ENCODE measurements at regions not wholly inside any gene's neighbourhood (a gene's known extent, or its start where the extent isn't known, plus 50 kb on each side); places are given as distances from the start of the nearest gene placed in this dataset.

DNA sequence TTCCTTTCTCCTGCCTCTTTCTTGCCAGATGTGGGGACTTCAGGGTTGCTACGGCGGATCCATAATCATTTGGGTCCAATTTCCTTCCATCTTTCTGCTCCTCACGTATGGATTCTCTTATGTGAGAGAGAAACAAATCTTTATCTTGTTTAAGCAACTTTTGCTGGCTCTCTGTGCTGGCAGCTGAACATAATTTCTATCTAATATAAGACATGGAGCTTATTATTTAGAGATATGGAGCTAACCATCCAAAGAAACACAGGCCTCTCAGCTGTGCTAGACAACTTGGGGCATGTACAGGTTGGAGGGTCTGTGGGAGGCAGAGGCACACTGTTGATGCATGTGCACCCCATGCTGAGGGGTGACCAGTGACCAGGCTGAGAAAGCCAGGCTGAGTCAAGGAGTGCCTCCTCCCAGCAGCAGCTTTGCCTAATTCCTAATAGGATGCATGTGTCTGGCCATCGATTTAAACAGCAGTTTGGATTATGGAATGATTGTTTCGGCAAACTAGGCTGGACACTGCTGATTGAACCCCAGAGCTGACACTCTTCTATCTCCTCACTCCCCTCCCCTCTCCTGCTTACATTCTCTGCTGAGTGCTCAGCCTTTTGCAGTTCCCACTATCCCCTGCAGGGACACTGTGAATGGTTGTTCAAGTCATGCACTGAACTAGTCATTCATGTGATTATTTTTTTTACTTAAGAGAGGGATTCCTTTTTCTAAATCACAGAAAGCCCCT, 195.8 kb downstream of the ERCC6L2 start:
- TF ChIP-seq, protein P1, sequence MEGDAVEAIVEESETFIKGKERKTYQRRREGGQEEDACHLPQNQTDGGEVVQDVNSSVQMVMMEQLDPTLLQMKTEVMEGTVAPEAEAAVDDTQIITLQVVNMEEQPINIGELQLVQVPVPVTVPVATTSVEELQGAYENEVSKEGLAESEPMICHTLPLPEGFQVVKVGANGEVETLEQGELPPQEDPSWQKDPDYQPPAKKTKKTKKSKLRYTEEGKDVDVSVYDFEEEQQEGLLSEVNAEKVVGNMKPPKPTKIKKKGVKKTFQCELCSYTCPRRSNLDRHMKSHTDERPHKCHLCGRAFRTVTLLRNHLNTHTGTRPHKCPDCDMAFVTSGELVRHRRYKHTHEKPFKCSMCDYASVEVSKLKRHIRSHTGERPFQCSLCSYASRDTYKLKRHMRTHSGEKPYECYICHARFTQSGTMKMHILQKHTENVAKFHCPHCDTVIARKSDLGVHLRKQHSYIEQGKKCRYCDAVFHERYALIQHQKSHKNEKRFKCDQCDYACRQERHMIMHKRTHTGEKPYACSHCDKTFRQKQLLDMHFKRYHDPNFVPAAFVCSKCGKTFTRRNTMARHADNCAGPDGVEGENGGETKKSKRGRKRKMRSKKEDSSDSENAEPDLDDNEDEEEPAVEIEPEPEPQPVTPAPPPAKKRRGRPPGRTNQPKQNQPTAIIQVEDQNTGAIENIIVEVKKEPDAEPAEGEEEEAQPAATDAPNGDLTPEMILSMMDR (IDR thresholded peaks at IDR 0.05), result peak in 2 of 4 experiments; percentile 31 to 39
- TF ChIP-seq EP300 (IDR thresholded peaks at IDR 0.05), result no peak
- no peak for TF ChIP-seq POLR2AphosphoS5 (IDR thresholded peaks at IDR 0.05)
